ENCODE measurements at regions not wholly inside any gene's neighbourhood (a gene's known extent, or its start where the extent isn't known, plus 50 kb on each side); places are given as distances from the start of the nearest gene placed in this dataset.
A peak's percentile ranks its signal among the peaks of the same experiment; 100 is the strongest.
"Not testable (repeated sequence)": the region's sequence is repeated elsewhere in the genome, so short reads cannot be mapped to it uniquely, and the experiment has no call there.

- H3K36me3 ChIP-seq (replicated peaks in 1 of 2); intact Hi-C loops (cut with DNase I); DNase-seq; H3K27me3 ChIP-seq; H3K9me3 ChIP-seq (replicated peaks in 1 of 3); H3K4me3 ChIP-seq; H3K27ac ChIP-seq; H3K4me1 ChIP-seq (replicated peaks in 1 of 2): not testable (repeated sequence)
- WGBS, 4 donors: 81 to 100% methylated on average over 1 of the region's 1 CpG; no CpG with 5 or more reads in 2 of the 4 donors
Observed at GRCh38 chr2:87395784-87396183, 352.1 kb upstream of the PLGLB2 start.

GRCh38 chr2:87396551-87397265 lies 351.2 kb upstream of the PLGLB2 start:
- H3K27me3 ChIP-seq; H3K4me3 ChIP-seq; DNase-seq; H3K27ac ChIP-seq; H3K36me3 ChIP-seq (replicated peaks in 1 of 2); H3K9me3 ChIP-seq (replicated peaks in 1 of 3); intact Hi-C loops (cut with DNase I); H3K4me1 ChIP-seq (replicated peaks in 1 of 2): not testable (repeated sequence)
- 74 to 81% (median 79%) methylated on average over 1 to 9 of the region's 9 CpGs for WGBS, 4 donors

GRCh38 chr2:87397276-87398065 lies 350.4 kb upstream of the PLGLB2 start:
- intact Hi-C loops (cut with DNase I); DNase-seq; H3K27ac ChIP-seq; H3K9me3 ChIP-seq (replicated peaks in 1 of 3); H3K4me1 ChIP-seq (replicated peaks in 1 of 2); H3K4me3 ChIP-seq; H3K36me3 ChIP-seq (replicated peaks in 1 of 2); H3K27me3 ChIP-seq: not testable (repeated sequence)
- 83% methylated on average over 6 to 9 of the region's 9 CpGs; no CpG with 5 or more reads in 2 of the 4 donors for WGBS, 4 donors

GRCh38 chr2:87398567-87399305 lies 349.2 kb upstream of the PLGLB2 start:
- DNase-seq; H3K4me3 ChIP-seq; intact Hi-C loops (cut with DNase I); H3K4me1 ChIP-seq (replicated peaks in 1 of 2); H3K27ac ChIP-seq; H3K27me3 ChIP-seq; H3K9me3 ChIP-seq (replicated peaks in 1 of 3); H3K36me3 ChIP-seq (replicated peaks in 1 of 2): not testable (repeated sequence)
- WGBS, 4 donors: 76 to 100% (median 91%) methylated on average over 1 to 7 of the region's 8 CpGs

GRCh38 chr2:87401726-87402345 lies 346.1 kb upstream of the PLGLB2 start:
- intact Hi-C loops (cut with DNase I): no loop called here
- WGBS, 4 donors: 76 to 81% (median 80%) methylated on average over 16 of the region's 16 CpGs
- Histone ChIP-seq H3K4me1 (replicated peaks in 1 of 2) (no peaks in the 10 kb centered on the region), H3K4me3 (no peak overlapping the region), H3K27me3 (no peaks in the 10 kb centered on the region), H3K36me3 (replicated peaks in 1 of 2) (no peaks in the 10 kb centered on the region), H3K27ac (no peak overlapping the region), H3K9me3 (replicated peaks in 1 of 3) (no peaks in the 10 kb centered on the region)
- DNase-seq: no peak
- TF ChIP-seq CTCF (IDR thresholded peaks at IDR 0.05): no peak

GRCh38 chr2:87403893-87404175 lies 344.1 kb upstream of the PLGLB2 start:
- no peak for TF ChIP-seq CTCF (IDR thresholded peaks at IDR 0.05)
- TF ChIP-seq POLR2A (IDR thresholded peaks at IDR 0.05): no peak
- H3K4me1 ChIP-seq (replicated peaks in 1 of 2): no peaks in the 10 kb centered on the region
- intact Hi-C loops (cut with DNase I): no loop called here
- H3K36me3 ChIP-seq (replicated peaks in 1 of 2): no peaks in the 10 kb centered on the region
- no peak overlapping the region for H3K4me3 ChIP-seq
- H3K27ac ChIP-seq: no peak overlapping the region
- H3K9me3 ChIP-seq (replicated peaks in 1 of 3): no peaks in the 10 kb centered on the region
- DNase-seq: peak in 1 of 7 donors; percentile 3
- 90 to 95% (median 92%) methylated on average over 6 of the region's 6 CpGs for WGBS, 4 donors
- no peaks in the 10 kb centered on the region for H3K27me3 ChIP-seq

- H3K27me3 ChIP-seq; H3K4me3 ChIP-seq; H3K27ac ChIP-seq; H3K4me1 ChIP-seq (replicated peaks in 1 of 2); intact Hi-C loops (cut with DNase I); H3K36me3 ChIP-seq (replicated peaks in 1 of 2); H3K9me3 ChIP-seq (replicated peaks in 1 of 3); DNase-seq: not testable (repeated sequence)
- 86 to 91% (median 90%) methylated on average over 19 to 22 of the region's 22 CpGs for WGBS, 4 donors
Observed at GRCh38 chr2:87404411-87405255, 343.3 kb upstream of the PLGLB2 start.
